ENCODE measurements at regions not wholly inside any gene's neighbourhood (a gene's known extent, or its start where the extent isn't known, plus 50 kb on each side); places are given as distances from the start of the nearest gene placed in this dataset.

DNA sequence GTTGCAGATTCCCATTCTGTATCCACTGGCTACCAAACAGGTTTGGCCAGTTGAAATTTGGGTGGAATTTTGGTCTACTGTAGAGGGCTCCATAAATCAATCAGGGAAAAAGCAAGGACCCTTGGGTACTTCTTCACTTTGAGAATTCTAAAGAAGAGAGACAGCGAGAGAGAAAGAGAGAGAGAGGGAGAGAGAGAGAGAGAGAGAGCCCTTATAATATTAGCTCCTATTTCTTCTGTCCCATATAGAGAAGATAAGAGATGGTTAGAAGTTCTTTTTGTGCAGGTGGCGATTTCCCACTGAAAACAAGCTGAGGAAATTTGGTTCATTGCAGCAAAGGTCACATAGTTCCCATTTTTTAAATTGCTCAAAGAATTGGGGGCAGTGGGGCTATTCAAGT, 88.6 kb upstream of the ZNF536 start:
- Histone ChIP-seq H3K36me3 (no peaks in the 10 kb centered on the region), H3K9me3 (no peaks in the 10 kb centered on the region), H3K27me3 (replicated peaks; ENCODE audit: insufficient read depth) (no peaks in the 10 kb centered on the region), H3K27ac (no peak overlapping the region), H3K4me3 (no peak overlapping the region), H3K4me1 (ENCODE audit: control insufficient read depth in 1 of 2, low read depth in 2 of 2) (no peaks in the 10 kb centered on the region)
- DNase-seq (ENCODE audit: low spot score) (no peak), ATAC-seq (ENCODE audit: insufficient number of reproducible peaks, low FRiP score, low read depth) (no peak)
- TF ChIP-seq, protein P1, sequence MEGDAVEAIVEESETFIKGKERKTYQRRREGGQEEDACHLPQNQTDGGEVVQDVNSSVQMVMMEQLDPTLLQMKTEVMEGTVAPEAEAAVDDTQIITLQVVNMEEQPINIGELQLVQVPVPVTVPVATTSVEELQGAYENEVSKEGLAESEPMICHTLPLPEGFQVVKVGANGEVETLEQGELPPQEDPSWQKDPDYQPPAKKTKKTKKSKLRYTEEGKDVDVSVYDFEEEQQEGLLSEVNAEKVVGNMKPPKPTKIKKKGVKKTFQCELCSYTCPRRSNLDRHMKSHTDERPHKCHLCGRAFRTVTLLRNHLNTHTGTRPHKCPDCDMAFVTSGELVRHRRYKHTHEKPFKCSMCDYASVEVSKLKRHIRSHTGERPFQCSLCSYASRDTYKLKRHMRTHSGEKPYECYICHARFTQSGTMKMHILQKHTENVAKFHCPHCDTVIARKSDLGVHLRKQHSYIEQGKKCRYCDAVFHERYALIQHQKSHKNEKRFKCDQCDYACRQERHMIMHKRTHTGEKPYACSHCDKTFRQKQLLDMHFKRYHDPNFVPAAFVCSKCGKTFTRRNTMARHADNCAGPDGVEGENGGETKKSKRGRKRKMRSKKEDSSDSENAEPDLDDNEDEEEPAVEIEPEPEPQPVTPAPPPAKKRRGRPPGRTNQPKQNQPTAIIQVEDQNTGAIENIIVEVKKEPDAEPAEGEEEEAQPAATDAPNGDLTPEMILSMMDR (IDR thresholded peaks at IDR 0.05): no peak

DNA sequence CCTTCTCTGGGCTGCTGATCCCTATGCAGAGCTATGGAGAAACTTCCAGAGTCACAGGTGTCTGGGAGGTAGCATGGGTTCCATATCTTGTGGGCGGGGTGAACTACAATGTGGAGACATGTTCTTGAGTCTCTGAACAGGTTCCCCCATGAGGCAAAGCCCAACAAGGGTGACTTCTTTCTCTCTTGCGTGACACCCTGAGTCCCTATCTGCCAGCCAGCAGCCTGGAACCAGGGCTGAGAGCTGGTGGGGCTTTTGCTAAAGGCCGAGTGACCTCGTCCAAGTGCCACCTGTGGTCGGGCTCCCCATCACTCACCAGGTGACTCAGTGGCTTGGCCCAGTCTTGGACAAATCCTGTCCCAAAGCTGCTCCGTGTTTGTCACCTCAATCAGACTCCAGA, 88.0 kb upstream of the ZNF536 start:
- no peaks in the 10 kb centered on the region for H3K9me3 ChIP-seq
- H3K27me3 ChIP-seq (replicated peaks; ENCODE audit: insufficient read depth): no peaks in the 10 kb centered on the region
- H3K36me3 ChIP-seq: no peaks in the 10 kb centered on the region
- DNase-seq (ENCODE audit: low spot score): no peak
- H3K4me1 ChIP-seq (ENCODE audit: control insufficient read depth in 1 of 2, low read depth in 2 of 2): no peaks in the 10 kb centered on the region
- H3K4me3 ChIP-seq: no peak overlapping the region
- TF ChIP-seq, protein P1 (IDR thresholded peaks at IDR 0.05): no peak
- ATAC-seq (ENCODE audit: insufficient number of reproducible peaks, low FRiP score, low read depth): no peak
- no peak overlapping the region for H3K27ac ChIP-seq

DNA sequence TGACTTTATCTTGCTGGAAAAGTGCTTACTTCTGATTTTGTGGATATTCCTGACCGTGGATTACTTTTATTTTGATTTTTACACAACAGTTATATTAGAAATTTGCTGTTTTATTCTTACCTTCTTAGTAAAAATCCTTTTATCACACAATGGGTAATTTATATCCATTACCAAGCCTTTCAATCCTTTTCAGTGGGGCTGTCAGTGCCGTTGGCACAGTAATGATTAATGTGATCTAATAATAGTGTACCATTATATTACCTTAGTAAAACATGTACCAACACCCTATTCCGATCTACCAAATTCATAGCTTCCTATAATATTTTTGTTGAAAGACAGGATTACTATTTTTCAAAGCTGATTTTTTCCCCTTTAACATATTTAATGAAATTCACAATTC, 87.3 kb upstream of the ZNF536 start:
- Histone ChIP-seq H3K27me3 (replicated peaks; ENCODE audit: insufficient read depth) (no peaks in the 10 kb centered on the region), H3K4me1 (ENCODE audit: control insufficient read depth in 1 of 2, low read depth in 2 of 2) (no peaks in the 10 kb centered on the region), H3K36me3 (no peaks in the 10 kb centered on the region), H3K27ac (no peak overlapping the region), H3K4me3 (no peak overlapping the region), H3K9me3 (no peaks in the 10 kb centered on the region)
- TF ChIP-seq, protein P1 (IDR thresholded peaks at IDR 0.05): no peak
- ATAC-seq (ENCODE audit: insufficient number of reproducible peaks, low FRiP score, low read depth) (no peak), DNase-seq (ENCODE audit: low spot score) (no peak)

DNA sequence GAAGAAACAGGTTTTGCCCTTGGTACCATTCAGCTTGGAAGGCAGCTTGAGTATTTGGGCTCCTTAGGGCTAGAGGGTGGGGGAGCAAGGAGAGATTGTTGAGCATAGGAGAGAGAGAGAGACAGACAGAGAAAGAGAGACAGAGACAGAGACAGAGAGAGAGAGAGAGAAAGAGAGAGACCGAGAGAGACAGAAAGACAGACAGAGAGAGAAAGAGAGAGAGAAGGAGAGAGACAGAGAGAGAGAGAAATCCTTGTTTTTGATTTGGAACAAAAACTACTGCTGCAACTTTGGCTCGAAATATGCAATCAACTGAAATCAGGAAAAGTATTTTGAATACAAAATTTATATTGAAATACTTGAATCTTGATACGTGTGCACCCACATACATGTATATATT, 85.8 kb upstream of the ZNF536 start:
- ATAC-seq (ENCODE audit: insufficient number of reproducible peaks, low FRiP score, low read depth) (no peak), DNase-seq (ENCODE audit: low spot score) (no peak)
- TF ChIP-seq, protein P1 (IDR thresholded peaks at IDR 0.05): no peak

DNA sequence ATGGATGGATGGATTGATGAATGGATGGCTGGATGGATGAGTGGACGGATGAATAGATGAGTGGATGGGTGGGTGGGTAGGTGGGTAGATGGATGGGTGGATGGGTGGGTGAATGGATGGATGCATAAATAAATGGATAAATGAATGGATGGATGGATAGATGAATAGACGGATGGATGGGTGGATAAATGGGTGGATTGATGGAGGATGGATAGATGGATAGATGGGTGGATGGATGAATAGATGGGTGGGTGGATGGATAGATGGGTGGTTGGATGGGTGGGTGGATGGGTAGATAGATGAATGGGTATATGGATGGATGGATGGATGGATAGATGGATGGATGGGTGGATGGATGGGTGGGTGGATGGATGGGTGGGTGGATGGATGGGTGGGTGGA, 84.9 kb upstream of the ZNF536 start:
- H3K9me3 ChIP-seq: no peaks in the 10 kb centered on the region
- no peak for ATAC-seq (ENCODE audit: insufficient number of reproducible peaks, low FRiP score, low read depth)
- TF ChIP-seq, protein P1 (IDR thresholded peaks at IDR 0.05): no peak
- H3K4me3 ChIP-seq: no peak overlapping the region
- H3K27me3 ChIP-seq (replicated peaks; ENCODE audit: insufficient read depth): no peaks in the 10 kb centered on the region
- no peak for DNase-seq (ENCODE audit: low spot score)
- H3K4me1 ChIP-seq (ENCODE audit: control insufficient read depth in 1 of 2, low read depth in 2 of 2): no peaks in the 10 kb centered on the region
- no peaks in the 10 kb centered on the region for H3K36me3 ChIP-seq
- no peak overlapping the region for H3K27ac ChIP-seq

More for the DNA sequence above, 85.8 kb upstream of the ZNF536 start:
- H3K4me1 ChIP-seq (ENCODE audit: control insufficient read depth in 1 of 2, low read depth in 2 of 2): no peaks in the 10 kb centered on the region
- H3K27me3 ChIP-seq (replicated peaks; ENCODE audit: insufficient read depth): no peaks in the 10 kb centered on the region
- no peak overlapping the region for H3K4me3 ChIP-seq
- H3K9me3 ChIP-seq: no peaks in the 10 kb centered on the region
- H3K27ac ChIP-seq: no peak overlapping the region
- no peaks in the 10 kb centered on the region for H3K36me3 ChIP-seq

All from thoracic aorta (tissue), 2 donors.